SW480 (cell line): ENCODE measurements at regions not wholly inside any gene's neighbourhood (a gene's known extent, or its start where the extent isn't known, plus 50 kb on each side); places are given as distances from the start of the nearest gene placed in this dataset.

Source experiments
- DNase-seq: peaks from one replicate; pipeline ENCODE4 v3.0.0-alpha.2; 2016; ENCODE audit warnings: low spot score

- no peak for DNase-seq
Measured at GRCh38 chr3:193962986-193963685, 172.8 kb upstream of the HES1 start.

- no peak for DNase-seq
Measured at GRCh38 chr3:193963808-193964516, 172.0 kb upstream of the HES1 start.

DNA sequence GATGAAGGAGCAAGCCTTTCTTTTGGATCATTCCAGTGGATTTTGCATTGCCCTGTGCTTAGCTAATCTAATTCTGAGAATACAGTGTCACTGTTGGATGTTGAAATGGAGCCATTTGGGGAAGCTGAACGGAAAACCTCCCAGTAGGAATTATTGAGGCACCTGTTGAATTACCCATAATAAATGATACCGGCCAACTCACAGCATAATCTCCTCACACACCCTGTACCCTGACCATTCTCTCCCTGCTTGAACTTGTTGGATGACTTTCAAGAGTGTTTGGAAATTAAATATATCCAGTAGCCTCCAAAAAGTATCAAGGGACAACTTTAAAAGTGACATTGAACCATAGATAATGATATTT is 171.4 kb upstream of the HES1 start:
- DNase-seq, result no peak

- no peak for DNase-seq
Measured at GRCh38 chr3:193968380-193968974, 167.5 kb upstream of the HES1 start.

DNA sequence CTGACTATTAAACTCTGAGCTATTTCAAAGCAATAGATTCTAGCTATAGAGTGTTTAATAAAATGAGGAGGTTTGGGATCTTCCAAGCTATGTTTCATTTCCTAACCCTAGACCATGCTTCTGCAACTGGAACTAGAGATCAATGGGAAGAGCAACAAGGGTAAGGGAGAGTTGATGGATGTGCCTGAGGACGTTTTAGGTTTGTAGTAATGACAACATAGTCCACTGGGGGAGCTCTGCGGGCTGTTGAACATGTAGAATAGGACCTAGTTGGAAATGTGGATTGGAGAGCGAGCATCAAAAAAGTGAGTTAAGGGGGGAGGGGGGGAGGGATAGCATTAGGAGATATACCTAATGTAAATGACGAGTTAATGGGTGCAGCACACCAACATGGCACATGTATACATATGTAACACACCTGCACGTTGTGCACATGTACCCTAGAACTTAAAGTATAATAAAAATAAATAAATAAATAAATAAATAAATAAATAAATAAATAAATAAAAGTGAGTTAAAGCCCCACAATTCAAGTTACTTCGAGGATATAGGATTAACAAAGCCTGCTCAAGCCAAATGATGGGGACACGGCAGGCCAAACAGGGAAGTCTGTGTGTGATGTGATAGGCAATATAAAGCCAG is 165.7 kb upstream of the HES1 start:
- peak; percentile 78 for DNase-seq

DNA sequence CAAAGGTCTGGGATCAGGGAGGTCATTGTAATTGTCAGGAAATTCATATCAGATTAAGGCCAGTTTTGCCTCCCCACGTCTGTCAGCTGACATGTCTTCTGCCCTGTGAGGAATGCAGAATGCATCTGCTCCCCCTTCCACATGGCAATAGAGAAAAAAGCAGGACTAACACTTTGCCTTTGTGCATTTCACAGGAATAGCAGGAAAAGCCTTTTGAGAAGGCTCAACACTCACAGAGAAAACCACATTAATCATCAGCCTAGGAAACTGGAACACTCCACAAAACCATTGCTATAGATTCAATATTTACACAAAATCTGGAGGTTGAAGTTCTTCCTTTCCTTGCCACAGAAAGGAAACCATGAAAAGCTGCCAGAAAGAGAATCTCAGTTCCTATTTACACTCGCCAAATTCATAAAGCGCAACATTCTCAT is 165.2 kb upstream of the HES1 start:
- peak; percentile 31 for DNase-seq

DNA sequence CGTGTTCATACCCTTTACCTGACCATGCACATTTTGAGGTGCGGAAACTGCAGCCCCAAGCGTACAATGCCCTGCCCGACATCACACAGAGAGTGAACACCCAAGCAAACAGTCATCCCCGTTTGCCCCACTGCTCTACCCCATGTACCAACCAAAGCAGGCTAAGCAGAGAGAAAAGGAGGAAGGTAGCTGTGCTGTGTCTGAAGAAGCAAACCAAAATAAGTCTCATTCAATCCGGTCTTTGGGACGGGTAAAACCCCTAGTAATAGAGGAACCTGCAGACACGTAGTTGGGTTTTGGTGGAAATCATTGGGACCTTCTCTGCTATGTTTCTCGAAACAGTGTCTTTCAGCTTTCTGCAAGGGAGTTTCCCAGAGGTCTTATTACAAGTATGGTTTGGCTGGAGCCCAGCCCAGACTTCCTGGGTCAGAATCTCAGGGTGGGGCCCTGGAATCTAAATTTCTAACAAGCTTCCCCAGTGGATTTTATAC is 164.6 kb upstream of the HES1 start:
- peak; percentile 28 for DNase-seq

DNA sequence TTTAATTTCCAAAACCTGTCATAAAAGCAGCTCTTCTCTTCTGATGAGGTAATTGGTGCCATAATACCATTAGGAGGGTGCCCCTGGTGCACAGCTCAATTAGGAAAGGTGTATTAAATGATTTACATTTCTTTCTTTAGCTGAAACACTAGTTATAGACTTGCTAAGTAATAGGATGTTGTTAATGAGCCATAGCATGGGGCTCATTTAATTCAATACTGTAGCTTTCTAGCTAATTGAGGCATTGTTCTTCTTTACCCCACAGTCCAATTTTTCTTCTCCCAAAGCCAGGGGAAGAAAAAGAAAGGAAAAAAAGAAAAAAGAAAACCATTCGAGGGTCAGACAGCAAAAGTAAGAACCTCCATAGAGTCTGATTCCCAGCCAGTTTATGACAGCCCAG is 164.0 kb upstream of the HES1 start:
- no peak for DNase-seq

- no peak for DNase-seq
Measured at GRCh38 chr3:193972832-193973231, 163.1 kb upstream of the HES1 start.

DNA sequence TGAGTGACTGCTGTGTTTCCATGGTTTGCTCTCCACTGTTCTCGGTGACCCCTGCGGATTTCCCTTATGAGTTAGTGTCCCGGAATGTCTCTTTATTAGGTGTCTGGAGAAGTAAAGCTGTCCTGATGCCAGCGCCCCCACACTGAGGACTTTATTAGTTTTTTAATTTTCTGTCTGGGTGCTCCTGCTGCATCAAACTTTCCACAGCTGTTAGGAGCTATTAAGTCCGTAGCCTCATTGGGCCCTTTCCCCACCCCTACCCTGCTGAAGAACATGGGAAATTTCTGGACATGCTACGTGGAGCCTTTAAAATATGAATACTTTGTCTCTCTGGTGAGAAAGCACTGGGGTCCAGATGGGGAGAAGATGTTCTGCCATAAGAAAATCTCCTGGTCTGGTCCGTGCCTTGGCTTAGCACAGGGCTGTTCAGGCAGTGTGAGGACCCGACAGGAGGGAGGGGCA is 161.7 kb upstream of the HES1 start:
- DNase-seq, result no peak

GRCh38 chr3:193974671-193975535 is 161.0 kb upstream of the HES1 start:
- DNase-seq, result no peak

DNA sequence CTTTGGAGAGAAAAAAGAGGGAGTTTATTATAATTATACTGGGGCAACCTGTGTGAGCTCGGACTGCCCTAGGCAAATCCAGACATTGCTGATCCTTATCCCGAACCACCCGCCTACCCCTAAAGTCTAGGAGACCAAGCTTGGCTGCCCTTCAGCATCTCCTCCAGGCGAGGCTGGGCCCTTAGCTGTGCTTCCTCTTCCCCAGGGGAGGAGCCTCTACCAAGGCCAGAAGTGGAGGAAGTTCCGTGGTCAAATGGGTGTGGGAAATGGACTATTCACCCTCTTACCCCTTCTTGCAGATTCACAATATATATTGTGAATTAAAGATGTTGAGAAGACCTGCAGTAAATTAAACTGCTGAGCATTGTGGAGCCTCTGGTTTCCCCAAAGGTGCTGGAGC is 158.3 kb upstream of the HES1 start:
- DNase-seq, result no peak

- no peak for DNase-seq
Measured at GRCh38 chr3:193978030-193978429, 157.9 kb upstream of the HES1 start.

- DNase-seq, result no peak
Measured at GRCh38 chr3:193978486-193978885, 157.5 kb upstream of the HES1 start.

DNA sequence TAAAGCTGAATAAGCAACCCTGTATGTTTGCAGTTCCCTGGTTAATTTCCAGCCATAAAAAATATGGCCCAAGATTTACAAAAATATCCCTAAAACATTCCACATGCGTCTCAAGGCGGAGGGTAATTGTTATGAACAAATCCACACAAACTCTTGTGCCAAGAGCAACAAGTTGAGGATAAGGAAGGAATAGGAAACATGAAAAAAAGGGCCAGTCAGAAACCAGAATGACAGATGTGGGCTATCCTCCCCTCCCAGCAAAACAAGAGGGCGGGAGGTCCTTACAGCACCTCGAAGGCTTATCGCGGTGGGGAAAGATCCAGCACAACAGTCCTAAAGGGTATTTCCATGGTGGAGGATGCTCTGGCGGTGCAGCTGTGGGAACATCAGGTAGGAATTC is 155.6 kb upstream of the HES1 start:
- no peak for DNase-seq

- DNase-seq, result no peak
Measured at GRCh38 chr3:193980905-193981304, 155.0 kb upstream of the HES1 start.

DNA sequence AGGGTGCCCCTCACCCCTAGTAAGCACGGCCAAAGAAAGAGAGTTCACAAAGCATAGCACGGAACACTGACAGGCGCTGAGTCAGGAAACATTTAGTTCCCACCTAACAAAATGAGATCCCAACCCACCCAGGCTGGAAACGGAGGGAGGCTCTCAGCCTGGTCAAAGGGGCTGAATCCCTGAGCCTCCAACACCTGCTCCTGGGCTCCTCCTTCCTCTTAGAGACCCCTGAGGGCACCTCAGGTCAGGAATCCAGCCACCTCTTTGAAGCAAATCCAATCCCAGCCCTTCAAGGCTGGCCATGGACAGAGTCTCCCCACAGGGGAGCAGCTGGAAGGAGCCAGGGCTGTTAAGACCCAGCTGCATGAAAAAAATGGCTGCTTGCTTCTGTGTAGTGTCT is 154.4 kb upstream of the HES1 start:
- no peak for DNase-seq

DNA sequence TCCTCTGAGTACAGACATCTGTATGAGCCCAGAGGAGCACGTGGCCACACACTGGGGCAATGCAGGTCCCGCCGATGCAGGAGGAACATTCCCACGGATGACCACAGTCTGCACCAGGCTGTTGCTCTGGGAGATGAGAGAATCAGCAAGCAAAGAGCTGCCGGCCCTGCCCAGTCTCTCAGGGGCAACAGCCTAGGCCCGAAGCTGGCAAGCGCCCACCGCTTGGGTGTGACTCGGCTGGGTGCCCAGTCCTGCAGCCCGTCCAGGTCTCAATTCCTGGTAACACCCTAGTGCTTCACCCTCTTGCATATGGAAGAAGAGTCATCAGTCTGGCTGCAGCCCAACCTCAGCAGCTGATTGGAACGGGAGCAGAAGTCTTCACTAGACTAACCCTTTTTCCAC is 153.7 kb upstream of the HES1 start:
- DNase-seq, result no peak

GRCh38 chr3:193983846-193984818 is 151.8 kb upstream of the HES1 start:
- DNase-seq, result no peak

GRCh38 chr3:193984876-193985275 is 151.1 kb upstream of the HES1 start:
- no peak for DNase-seq

DNA sequence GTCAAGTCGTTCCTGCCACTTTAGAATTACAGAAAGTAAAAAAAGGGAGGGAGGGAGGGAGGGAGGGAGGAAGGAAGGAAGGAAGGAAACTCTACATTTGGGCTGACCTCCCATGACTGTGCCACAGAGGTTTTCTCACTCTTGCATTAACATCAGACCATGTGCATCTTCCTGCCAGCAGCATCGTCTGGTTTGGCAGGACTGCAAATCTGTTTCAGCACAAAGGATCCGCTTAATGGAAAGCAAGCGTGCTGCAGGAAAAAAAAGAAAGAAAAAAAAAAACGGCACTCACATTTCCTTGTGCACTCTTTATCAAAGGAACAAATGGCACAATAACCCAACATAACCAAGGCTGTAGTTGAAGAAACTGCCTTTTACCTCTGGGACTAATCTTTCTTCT is 148.8 kb upstream of the HES1 start:
- no peak for DNase-seq
